ENCODE measurements at regions not wholly inside any gene's neighbourhood (a gene's known extent, or its start where the extent isn't known, plus 50 kb on each side); places are given as distances from the start of the nearest gene placed in this dataset.

- DNase-seq = no peak
These were observed 80.3 kb upstream of the KCNMB2 start for GRCh38 chr3:178455946-178456345.

DNA sequence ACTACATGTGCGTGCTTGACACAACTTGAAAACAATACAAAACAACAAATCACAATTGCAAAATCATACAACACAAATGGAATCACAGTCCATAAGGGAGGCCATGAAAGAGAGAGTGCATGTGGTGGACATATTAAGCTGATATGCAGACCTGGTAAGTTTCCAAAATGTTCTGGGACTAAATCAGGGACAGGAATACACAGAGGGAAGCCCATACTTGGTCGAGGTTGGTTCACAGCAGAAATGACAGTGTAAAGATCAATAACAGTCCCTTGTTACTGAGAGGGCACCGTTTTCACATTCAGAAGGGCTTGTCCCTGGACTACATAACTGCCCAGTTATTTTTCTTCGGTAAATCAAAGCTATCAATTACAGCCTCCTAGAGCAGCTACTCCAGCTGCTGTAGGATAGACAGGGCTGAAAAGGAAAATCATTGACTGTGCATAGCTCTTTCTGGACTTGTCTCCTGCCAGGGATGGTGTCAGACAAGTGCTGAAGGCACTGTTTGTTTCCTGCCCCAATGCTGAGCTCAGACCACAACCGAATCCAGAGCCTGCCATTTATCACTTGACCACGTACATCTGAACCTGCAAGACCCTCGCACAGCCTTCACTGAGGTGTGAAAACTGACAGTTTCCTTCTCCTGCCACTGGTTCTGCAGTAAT is 79.5 kb upstream of the KCNMB2 start:
- no peak for DNase-seq

DNA sequence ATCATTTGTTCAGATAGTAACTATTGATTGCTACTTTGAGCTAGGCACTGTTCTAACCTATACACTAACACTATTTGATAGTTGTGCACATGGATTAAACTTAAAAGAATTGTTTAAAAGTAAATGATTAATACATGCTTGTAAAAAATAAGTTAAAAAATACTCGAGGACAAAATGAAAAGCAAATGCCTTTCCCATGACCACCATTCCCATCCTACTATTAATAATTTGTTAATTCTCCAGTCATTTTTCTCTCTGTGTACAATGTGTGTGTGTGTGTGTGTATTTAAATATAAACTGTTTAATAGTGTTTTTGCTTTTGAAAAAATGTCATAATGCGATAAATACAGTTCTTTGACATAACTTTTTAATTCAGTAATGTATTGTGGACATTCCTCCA is 78.7 kb upstream of the KCNMB2 start:
- no peak for DNase-seq

DNA sequence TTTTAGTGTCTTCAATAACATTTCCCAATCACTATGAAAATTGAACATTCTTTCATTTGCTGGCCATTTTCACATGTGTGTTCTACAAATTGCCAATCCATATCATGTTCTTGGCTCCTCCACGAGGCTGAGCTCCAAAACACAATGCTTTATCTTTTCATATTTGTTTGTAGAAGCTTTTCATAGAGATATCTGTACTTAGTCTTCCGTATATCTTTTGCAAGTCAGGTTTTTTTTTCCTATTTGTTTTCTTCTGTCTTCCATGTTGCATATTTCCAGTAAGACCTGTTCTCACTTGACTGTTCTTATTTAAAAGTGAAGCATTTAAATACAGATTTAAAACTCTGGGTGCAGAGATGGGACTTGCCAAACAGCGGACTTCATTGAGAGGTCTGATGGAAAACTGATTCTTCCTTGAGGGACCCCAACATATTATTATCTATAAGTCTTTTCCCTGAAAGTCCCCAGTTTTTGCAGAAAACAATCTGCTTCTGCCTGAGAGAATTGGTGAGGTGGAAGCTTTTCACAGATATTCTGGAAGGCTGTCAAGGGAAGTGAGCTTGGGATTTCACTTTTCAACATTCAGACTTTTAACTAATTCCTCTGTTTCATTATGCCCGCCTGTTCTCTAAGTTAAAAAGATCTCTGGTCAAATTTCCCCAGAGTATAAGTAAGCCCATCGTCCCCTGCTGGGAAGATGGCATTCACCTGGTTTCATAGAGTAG is 77.8 kb upstream of the KCNMB2 start:
- DNase-seq = no peak

- no peak for DNase-seq
These were observed 77.2 kb upstream of the KCNMB2 start for GRCh38 chr3:178459038-178459410.

- no peak for DNase-seq
These were observed 70.7 kb upstream of the KCNMB2 start for GRCh38 chr3:178465260-178466180.

GRCh38 chr3:178472941-178473340 is 63.3 kb upstream of the KCNMB2 start:
- DNase-seq = no peak

GRCh38 chr3:178474526-178474925 is 61.7 kb upstream of the KCNMB2 start:
- no peak for DNase-seq

GRCh38 chr3:178475062-178475461 is 61.2 kb upstream of the KCNMB2 start:
- DNase-seq = no peak

DNA sequence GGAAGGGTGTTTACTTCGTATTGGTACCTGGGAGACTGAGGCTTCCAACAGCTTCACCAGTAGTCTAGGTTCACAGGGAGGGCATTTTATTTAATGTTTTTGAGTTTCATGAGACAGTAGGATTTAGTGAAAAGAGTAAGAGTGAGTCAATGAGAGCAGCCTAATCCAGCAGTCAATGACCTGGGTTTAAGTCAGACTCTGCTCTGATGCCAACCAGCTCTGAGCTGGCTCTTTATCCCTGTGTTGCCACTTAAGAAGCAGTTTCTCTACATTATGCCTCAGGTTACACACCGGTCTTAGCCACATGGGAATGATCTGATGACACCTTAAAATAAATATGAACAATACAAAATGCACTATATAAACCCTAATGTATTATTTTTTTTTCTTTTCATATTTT is 59.4 kb upstream of the KCNMB2 start:
- DNase-seq = no peak

DNA sequence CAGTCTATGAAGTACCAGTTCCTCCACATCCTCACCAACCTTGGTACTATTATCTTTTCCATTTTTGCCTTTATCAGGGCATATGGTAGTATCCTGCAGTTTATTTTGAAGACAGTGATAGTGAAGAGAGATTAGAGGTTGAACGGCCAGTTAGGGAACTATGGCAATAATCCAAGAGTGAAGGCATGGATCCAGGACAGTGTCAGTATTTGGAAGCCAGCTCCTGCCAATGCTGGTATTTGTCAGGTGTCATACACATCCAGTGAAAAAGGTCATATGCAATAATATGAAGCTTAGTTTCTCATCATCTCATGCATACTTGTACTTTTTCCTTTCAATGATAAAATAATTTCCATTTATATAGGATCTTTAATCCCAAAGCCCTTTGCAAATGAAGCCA is 56.8 kb upstream of the KCNMB2 start:
- no peak for DNase-seq

- no peak for DNase-seq
These were observed 56.4 kb upstream of the KCNMB2 start for GRCh38 chr3:178479860-178480259.

DNA sequence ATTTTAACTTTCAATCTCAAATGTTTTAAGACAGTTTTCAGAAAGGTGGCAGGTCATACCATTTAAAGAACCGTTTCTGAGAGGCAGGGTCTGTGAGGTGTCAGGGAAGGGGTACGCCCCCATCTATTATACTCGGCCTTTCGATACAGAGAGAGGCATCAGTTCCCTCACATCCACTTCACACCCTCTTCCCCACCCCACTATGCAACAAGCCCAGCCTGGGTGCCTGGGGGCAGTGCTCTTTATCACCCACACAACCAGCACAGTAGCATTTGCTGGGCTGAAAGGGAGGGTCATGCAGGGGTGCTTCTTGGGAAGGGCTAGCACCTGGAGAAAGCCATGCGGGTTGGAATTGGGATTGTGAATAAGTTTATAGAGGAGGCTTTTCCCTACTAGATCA is 56.0 kb upstream of the KCNMB2 start:
- no peak for DNase-seq

DNA sequence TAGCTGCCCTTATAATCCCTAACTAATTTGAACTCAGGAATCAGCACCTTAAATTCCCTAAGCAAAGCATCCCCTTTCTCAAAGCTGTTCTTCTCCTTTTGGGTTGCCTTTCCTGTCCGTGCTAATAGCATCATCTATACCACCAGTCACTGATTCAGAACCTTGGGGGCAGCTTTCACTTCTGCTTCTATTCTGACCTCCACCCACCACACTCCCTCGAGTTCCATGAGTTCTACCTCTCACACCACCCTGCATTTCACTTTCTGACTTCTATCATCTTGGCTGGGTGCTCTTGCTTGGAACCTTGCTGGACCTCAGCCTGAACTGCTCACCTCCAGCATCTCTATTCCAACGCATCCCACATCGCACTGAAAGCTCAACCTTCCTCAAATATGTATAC is 55.4 kb upstream of the KCNMB2 start:
- DNase-seq = no peak

GRCh38 chr3:178482981-178483380 is 53.3 kb upstream of the KCNMB2 start:
- DNase-seq = no peak

- DNase-seq = no peak
These were observed 52.5 kb upstream of the KCNMB2 start for GRCh38 chr3:178483704-178484103.

DNA sequence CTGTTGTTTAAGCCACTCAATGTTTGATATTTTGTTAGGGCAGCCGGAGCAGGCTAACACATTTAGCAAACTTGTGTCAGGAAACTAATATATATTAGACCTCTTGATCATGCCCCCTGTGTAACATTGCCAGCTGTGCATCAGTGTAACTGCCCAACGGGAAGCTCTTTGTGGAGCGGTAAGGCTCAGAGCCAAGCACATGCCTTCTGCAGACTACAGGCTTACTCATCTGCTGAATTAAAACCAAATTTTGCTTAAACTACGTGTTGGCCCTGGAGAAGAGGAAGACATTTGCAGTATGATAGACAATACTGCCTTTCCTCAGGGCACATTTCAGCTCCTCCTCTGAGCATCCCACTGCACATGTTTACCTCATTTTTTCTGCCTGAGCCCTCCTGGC is 50.5 kb upstream of the KCNMB2 start:
- DNase-seq = no peak
